Suprapubic skin (tissue), 4 donors: ENCODE measurements at regions not wholly inside any gene's neighbourhood (a gene's known extent, or its start where the extent isn't known, plus 50 kb on each side); places are given as distances from the start of the nearest gene placed in this dataset.

Experiments used
- DNase-seq, 2 donors: peaks; one replicate each; pipeline ENCODE4 v3.0.0-alpha.2; 2019; ENCODE audit warnings: low spot score in 2 of 2
- H3K27ac ChIP-seq: fragments of 200-600 bp; sonication (generic); one replicate; pipeline ENCODE4 v1.5.1; 2019
- H3K27me3 ChIP-seq: fragments of 200-600 bp; sonication (generic); one replicate; pipeline ENCODE4 v1.5.1; 2019
- H3K36me3 ChIP-seq: fragments of 200-600 bp; sonication (generic); one replicate; pipeline ENCODE4 v1.5.1; 2019
- H3K4me1 ChIP-seq: fragments of 200-600 bp; sonication (generic); one replicate; pipeline ENCODE4 v1.5.1; 2019
- H3K4me3 ChIP-seq: fragments of 200-600 bp; sonication (generic); one replicate; pipeline ENCODE4 v1.5.1; 2019; ENCODE audit warnings: mild to moderate bottlenecking
- H3K9me3 ChIP-seq: fragments of 200-600 bp; sonication (generic); one replicate; pipeline ENCODE4 v1.5.1; 2019
- EP300 ChIP-seq: sonication (generic); formaldehyde crosslinking; IDR thresholded peaks from one replicate; pipeline ENCODE4 v1.6.1; 2017; ENCODE audit warnings: antibody characterized with exemption
- POLR2A ChIP-seq, 2 donors: fragments of 450-650 bp; IDR thresholded peaks; one replicate each; pipeline ENCODE4 v1.6.1; 2017; ENCODE audit warnings: antibody characterized with exemption in 2 of 2, mild to moderate bottlenecking in 2 of 2, moderate library complexity in 2 of 2
- POLR2AphosphoS5 ChIP-seq, 3 donors: sonication (generic); formaldehyde crosslinking; IDR thresholded peaks; one replicate each; pipeline ENCODE4 v1.6.1; 2017; ENCODE audit warnings: antibody characterized with exemption in 3 of 3
- WGBS: methylation state at CpG from one replicate; pipeline ENCODE4 v1.1.5; 2018; 5-methylcytosine and 5-hydroxymethylcytosine counted together
- TF ChIP-seq, protein P1 (sequence below), 2 donors: fragments of 200-600 bp in 1 of 2; fragments of 450-650 bp in 1 of 2; sonication (generic) in 1 of 2; IDR thresholded peaks; one replicate each; pipeline ENCODE4 v1.5.1; 2016 to 2019; ENCODE audit warnings: antibody characterized with exemption in 2 of 2, mild to moderate bottlenecking in 1 of 2, moderate library complexity in 1 of 2

DNA sequence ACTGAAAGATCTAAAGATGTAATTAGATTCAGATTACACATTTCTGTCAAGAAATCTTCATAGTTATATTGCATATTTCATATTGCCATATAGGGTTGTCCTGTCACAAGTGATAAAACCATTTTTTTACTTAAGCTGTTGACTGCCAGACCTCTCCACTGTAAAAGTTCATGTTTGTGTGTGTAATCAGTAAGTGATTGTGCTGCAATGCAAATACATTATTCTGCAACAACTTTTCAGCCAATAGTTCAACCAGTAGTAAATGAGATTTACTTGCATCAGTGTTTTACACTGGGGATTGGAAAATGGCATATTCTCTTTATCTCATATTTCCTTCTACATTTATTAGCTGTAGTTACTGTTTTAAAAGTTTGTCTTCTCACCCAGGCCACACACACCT is 603.9 kb upstream of the RORB start:
- H3K36me3 ChIP-seq: no peaks in the 10 kb centered on the region
- no peak for TF ChIP-seq POLR2AphosphoS5 (IDR thresholded peaks at IDR 0.05)
- no peak for TF ChIP-seq POLR2A (IDR thresholded peaks at IDR 0.05)
- TF ChIP-seq EP300: no peak
- TF ChIP-seq, protein P1, sequence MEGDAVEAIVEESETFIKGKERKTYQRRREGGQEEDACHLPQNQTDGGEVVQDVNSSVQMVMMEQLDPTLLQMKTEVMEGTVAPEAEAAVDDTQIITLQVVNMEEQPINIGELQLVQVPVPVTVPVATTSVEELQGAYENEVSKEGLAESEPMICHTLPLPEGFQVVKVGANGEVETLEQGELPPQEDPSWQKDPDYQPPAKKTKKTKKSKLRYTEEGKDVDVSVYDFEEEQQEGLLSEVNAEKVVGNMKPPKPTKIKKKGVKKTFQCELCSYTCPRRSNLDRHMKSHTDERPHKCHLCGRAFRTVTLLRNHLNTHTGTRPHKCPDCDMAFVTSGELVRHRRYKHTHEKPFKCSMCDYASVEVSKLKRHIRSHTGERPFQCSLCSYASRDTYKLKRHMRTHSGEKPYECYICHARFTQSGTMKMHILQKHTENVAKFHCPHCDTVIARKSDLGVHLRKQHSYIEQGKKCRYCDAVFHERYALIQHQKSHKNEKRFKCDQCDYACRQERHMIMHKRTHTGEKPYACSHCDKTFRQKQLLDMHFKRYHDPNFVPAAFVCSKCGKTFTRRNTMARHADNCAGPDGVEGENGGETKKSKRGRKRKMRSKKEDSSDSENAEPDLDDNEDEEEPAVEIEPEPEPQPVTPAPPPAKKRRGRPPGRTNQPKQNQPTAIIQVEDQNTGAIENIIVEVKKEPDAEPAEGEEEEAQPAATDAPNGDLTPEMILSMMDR (IDR thresholded peaks at IDR 0.05): no peak
- no peak overlapping the region for H3K27ac ChIP-seq
- H3K27me3 ChIP-seq: no peaks in the 10 kb centered on the region
- DNase-seq: no peak
- no peak overlapping the region for H3K4me3 ChIP-seq
- H3K9me3 ChIP-seq: no peaks in the 10 kb centered on the region
- no peaks in the 10 kb centered on the region for H3K4me1 ChIP-seq

DNA sequence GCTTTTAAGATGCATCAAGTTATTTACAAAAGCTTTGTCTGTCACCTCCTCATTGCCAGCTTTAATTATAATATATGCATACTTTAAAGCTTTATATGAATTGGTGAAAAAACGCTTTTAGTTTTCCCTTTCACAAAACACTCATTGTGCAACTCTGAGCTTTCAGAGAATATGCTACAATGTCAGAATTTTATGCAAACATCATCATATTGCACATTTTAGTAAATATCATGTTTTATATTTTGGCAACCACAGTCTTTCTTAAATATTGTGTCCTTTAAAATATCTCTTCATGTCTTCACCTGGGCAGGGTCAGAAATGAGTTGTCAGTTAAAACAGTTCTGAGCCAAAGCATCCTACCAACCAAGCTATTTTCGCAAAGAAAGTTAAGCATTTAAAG is 601.1 kb upstream of the RORB start:
- TF ChIP-seq POLR2AphosphoS5 (IDR thresholded peaks at IDR 0.05): no peak
- no peak overlapping the region for H3K4me3 ChIP-seq
- 73% methylated on average over 2 of the region's 2 CpGs for WGBS
- no peak overlapping the region for H3K27ac ChIP-seq
- no peaks in the 10 kb centered on the region for H3K9me3 ChIP-seq
- DNase-seq: no peak
- no peaks in the 10 kb centered on the region for H3K27me3 ChIP-seq
- H3K36me3 ChIP-seq: no peaks in the 10 kb centered on the region
- no peaks in the 10 kb centered on the region for H3K4me1 ChIP-seq

DNA sequence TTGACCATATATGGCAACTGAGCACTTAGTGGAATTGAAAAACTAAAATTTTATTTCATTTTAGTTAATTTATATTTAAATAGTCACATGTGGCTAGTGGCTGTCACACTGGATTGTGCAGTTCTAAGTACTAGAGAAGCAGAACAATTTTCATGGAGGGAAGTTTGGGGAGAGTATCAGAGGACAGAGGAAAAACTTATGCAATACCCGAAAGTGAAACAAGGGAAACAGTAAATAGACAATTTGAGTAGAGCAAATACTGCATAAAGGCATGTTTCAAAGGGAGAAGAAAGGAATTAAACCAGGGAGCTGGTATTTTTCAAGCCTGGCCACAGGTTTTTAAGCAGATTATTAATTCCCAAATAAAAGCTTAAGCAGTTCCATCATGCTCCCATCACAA is 590.5 kb upstream of the RORB start:
- TF ChIP-seq POLR2AphosphoS5 (IDR thresholded peaks at IDR 0.05) (no peak), POLR2A (IDR thresholded peaks at IDR 0.05) (no peak), EP300 (no peak)
- TF ChIP-seq, protein P1 (IDR thresholded peaks at IDR 0.05): no peak
- Histone ChIP-seq H3K4me1 (no peaks in the 10 kb centered on the region), H3K4me3 (no peak overlapping the region), H3K9me3 (no peaks in the 10 kb centered on the region), H3K27me3 (no peaks in the 10 kb centered on the region), H3K36me3 (no peaks in the 10 kb centered on the region), H3K27ac (no peak overlapping the region)
- no peak for DNase-seq
- WGBS: 77% methylated on average over 1 of the region's 1 CpG

DNA sequence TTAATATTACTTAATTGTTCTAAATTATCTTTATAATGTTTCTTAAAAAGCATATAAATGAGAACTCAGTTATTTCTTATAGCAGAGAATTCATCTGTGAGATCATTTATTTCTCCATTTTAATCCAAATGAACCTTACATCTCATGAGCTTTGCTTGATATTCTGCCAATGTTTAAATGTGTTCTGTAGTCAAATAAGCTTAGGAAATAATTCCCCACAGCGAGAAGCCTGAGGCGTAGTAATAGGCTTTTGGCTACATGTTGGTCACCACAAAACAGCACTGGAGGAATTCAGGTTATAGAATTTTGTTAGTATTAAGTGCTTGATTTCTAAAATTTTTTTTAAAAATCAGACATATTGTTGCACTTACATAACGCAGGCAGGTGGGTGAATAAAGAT is 585.3 kb upstream of the RORB start:
- H3K4me3 ChIP-seq: no peak overlapping the region
- H3K36me3 ChIP-seq: no peaks in the 10 kb centered on the region
- no peaks in the 10 kb centered on the region for H3K4me1 ChIP-seq
- no peak for DNase-seq
- H3K27me3 ChIP-seq: no peaks in the 10 kb centered on the region
- TF ChIP-seq EP300 (no peak), POLR2A (IDR thresholded peaks at IDR 0.05) (no peak), POLR2AphosphoS5 (IDR thresholded peaks at IDR 0.05) (no peak)
- TF ChIP-seq, protein P1 (IDR thresholded peaks at IDR 0.05): no peak
- no peak overlapping the region for H3K27ac ChIP-seq
- 74% methylated on average over 3 of the region's 3 CpGs for WGBS
- no peaks in the 10 kb centered on the region for H3K9me3 ChIP-seq

DNA sequence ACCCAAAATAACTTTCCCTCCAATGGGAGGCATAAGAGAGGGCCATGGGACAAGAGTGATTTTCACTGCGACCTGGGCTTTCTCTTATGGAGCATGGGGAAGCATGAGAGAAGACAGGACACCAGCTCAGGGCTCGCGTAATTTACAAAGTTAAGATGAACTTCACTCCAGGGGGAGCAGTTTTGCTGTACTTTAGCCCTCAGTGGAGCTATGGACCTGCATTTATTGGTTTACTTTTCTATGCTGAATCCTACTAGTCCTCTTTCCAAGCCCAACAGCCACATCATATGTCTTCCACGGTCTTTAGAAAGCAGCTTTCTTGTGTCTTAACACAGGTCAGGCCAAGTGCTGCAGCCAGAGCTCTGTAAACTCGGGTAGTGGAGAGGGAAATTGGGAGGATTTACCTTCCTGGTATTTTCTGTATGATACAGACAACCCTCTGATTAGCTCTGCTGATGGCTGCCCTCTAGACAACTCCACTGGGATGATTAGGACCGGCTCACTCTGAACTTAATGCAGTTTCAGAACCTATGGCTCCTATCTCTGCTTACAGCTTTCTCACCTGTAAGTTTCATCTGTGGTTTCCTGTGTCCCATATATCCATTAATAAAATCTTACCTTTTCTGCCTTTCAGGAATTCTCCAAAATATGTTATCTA is 581.0 kb upstream of the RORB start:
- DNase-seq: no peak
- TF ChIP-seq POLR2A (IDR thresholded peaks at IDR 0.05): no peak
- no peak for TF ChIP-seq EP300
- TF ChIP-seq, protein P1 (IDR thresholded peaks at IDR 0.05): no peak
- TF ChIP-seq POLR2AphosphoS5 (IDR thresholded peaks at IDR 0.05): no peak
- Histone ChIP-seq H3K9me3 (no peaks in the 10 kb centered on the region), H3K4me3 (no peak overlapping the region), H3K27me3 (no peaks in the 10 kb centered on the region), H3K36me3 (no peaks in the 10 kb centered on the region), H3K4me1 (no peaks in the 10 kb centered on the region), H3K27ac (no peak overlapping the region)
- WGBS: 66% methylated on average over 6 of the region's 6 CpGs

- Histone ChIP-seq H3K9me3 (no peaks in the 10 kb centered on the region), H3K4me3 (no peak overlapping the region), H3K36me3 (no peaks in the 10 kb centered on the region), H3K27ac (no peak overlapping the region), H3K4me1 (no peaks in the 10 kb centered on the region), H3K27me3 (no peaks in the 10 kb centered on the region)
- no peak for DNase-seq
- TF ChIP-seq, protein P1 (IDR thresholded peaks at IDR 0.05): no peak
- TF ChIP-seq POLR2A (IDR thresholded peaks at IDR 0.05) (no peak), EP300 (no peak), POLR2AphosphoS5 (IDR thresholded peaks at IDR 0.05) (no peak)
- 93% methylated on average over 3 of the region's 3 CpGs for WGBS
Measured at GRCh38 chr9:73919712-73920111, 577.4 kb upstream of the RORB start.
